NT2/D1 (cell line): ENCODE measurements at regions not wholly inside any gene's neighbourhood (a gene's known extent, or its start where the extent isn't known, plus 50 kb on each side); places are given as distances from the start of the nearest gene placed in this dataset.

ENCODE experiments used
- SUZ12 ChIP-seq: IDR thresholded peaks from 2 replicates; pipeline ENCODE4 v1.6.1; 2011; ENCODE audit not compliant: insufficient read length, insufficient read depth; ENCODE audit errors: extremely low read depth
- YY1 ChIP-seq: IDR thresholded peaks from 2 replicates; pipeline ENCODE4 v1.6.1; 2011; ENCODE audit not compliant: insufficient read length, insufficient read depth
- ZNF274 ChIP-seq: IDR thresholded peaks from 2 replicates; pipeline ENCODE4 v1.6.1; 2011; ENCODE audit warnings: mild to moderate bottlenecking, low read depth, low read length

DNA sequence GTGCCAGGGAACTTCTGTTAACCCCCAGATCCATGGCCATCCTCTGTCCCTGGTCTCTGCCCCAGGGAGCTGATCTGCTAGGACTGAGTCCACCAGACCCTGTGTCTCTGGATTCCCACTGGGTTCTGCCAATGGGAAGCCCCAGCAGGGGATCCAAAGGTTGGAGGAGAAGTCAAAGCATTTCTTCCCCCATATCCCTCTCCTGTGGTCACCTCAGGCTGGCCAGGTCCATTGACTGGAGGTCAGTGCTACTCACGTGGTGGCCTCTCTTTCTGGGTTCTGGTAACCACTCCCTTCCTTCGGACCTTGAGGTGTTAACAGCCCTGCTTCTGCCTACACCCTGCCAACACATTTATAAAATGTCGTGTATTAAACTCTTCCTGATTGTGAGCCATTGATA lies 69.7 kb upstream of the NECTIN1 start:
- TF ChIP-seq YY1 (no peak), SUZ12 (no peak), ZNF274 (no peak)
